B cell (primary cell): ENCODE measurements at regions not wholly inside any gene's neighbourhood (a gene's known extent, or its start where the extent isn't known, plus 50 kb on each side); places are given as distances from the start of the nearest gene placed in this dataset.

Source experiments
- ATAC-seq: fragments of 200-7000 bp; cut with Tn5 transposase; one replicate; pipeline ENCODE4 v1.10.0; 2021; ENCODE audit warnings: low read depth, mild to moderate bottlenecking, moderate number of reproducible peaks, moderate library complexity
- CTCF ChIA-PET: fragments of 350-600 bp; sonication (Branson Sonifier 250); formaldehyde crosslinking; loops from one replicate; lab custom pipeline; 2021; ENCODE audit warnings: antibody characterized with exemption, inconsistent platforms; lab: Charles Lee
- POLR2A ChIA-PET: fragments of 350-600 bp; sonication (Branson Sonifier 250); formaldehyde crosslinking; loops from one replicate; lab custom pipeline; 2021; ENCODE audit warnings: antibody characterized with exemption; lab: Charles Lee
- DNase-seq: peaks from one replicate; pipeline ENCODE4 v3.0.0; 2013
- H2AFZ ChIP-seq: 2 replicates; pipeline ENCODE4 v1.6.1; 2012; ENCODE audit warnings: mild to moderate bottlenecking, low read depth, low read length; ENCODE audit not compliant: insufficient read depth, poor library complexity, severe bottlenecking
- H3K27ac ChIP-seq, 2 donors: 1 replicate in 1 of 2; 2 replicates in 1 of 2; pipeline ENCODE4 v1.5.1; 2012 to 2013; ENCODE audit warnings: low read length in 2 of 2, mild to moderate bottlenecking in 2 of 2, moderate library complexity in 1 of 2
- H3K27me3 ChIP-seq, 4 experiments: fragments of 200-600 bp in 1 of 4; sonication (generic) in 1 of 4; replicated peaks in 1 of 4; 1 replicate in 2 of 4; 2 replicates in 2 of 4; pipeline versions ENCODE4 v1.6.1 to v1.7.0; 2013 to 2016; ENCODE audit warnings: low read length in 3 of 4, mild to moderate bottlenecking in 2 of 4, mixed read lengths in 1 of 4, moderate library complexity in 1 of 4; ENCODE audit not compliant: insufficient read depth in 4 of 4, control insufficient read depth in 3 of 4; ENCODE audit errors: control extremely low read depth in 1 of 4
- H3K36me3 ChIP-seq, 2 experiments: replicated peaks in 1 of 2; 1 replicate in 1 of 2; 2 replicates in 1 of 2; pipeline versions ENCODE4 v1.6.1 to v1.7.1; 2013; ENCODE audit warnings: low read length in 1 of 2; ENCODE audit not compliant: insufficient read depth in 2 of 2, control insufficient read depth in 1 of 2; ENCODE audit errors: control extremely low read depth in 1 of 2, extremely low read depth in 1 of 2
- H3K4me1 ChIP-seq, 2 donors: fragments of 200-600 bp in 1 of 2; sonication (generic) in 1 of 2; 1 replicate in 1 of 2; 2 replicates in 1 of 2; pipeline versions ENCODE4 v1.5.1 to v1.6.1; 2013 to 2017; ENCODE audit warnings: low read length in 2 of 2; ENCODE audit not compliant: control insufficient read depth in 2 of 2, insufficient read depth in 2 of 2
- H3K4me2 ChIP-seq: replicated peaks from 2 replicates; pipeline ENCODE3; 2012; ENCODE audit warnings: mild to moderate bottlenecking, low read depth, low read length; ENCODE audit not compliant: poor library complexity, severe bottlenecking
- H3K4me3 ChIP-seq, 5 experiments: fragments of 200-600 bp in 1 of 5; sonication (generic) in 1 of 5; 1 replicate in 3 of 5; 2 replicates in 2 of 5; pipeline versions ENCODE4 v1.5.1 to v1.7.0; 2011 to 2016; ENCODE audit warnings: low read length in 4 of 5, mild to moderate bottlenecking in 4 of 5, low read depth in 2 of 5, control low read depth in 1 of 5, moderate library complexity in 1 of 5; ENCODE audit not compliant: insufficient read depth in 1 of 5; ENCODE audit errors: control extremely low read depth in 1 of 5, extremely low read depth in 1 of 5
- H3K79me2 ChIP-seq: fragments of 200-600 bp; sonication (generic); one replicate; pipeline ENCODE4 v1.6.0; 2016; ENCODE audit warnings: low read length; ENCODE audit not compliant: control insufficient read depth, insufficient read depth
- H3K9ac ChIP-seq: fragments of 200-600 bp; sonication (generic); 2 replicates; pipeline ENCODE4 v1.6.1; 2017; ENCODE audit warnings: mild to moderate bottlenecking, low read length, moderate library complexity
- H3K9me3 ChIP-seq, 3 donors: one replicate each; pipeline versions ENCODE4 v1.6.1 to v1.7.1; 2013; ENCODE audit warnings: low read length in 2 of 3; ENCODE audit not compliant: control insufficient read depth in 2 of 3, insufficient read depth in 1 of 3; ENCODE audit errors: control extremely low read depth in 1 of 3
- H4K20me1 ChIP-seq: 2 replicates; pipeline ENCODE4 v1.6.0; 2012; ENCODE audit warnings: mild to moderate bottlenecking, low read length; ENCODE audit not compliant: insufficient read depth, control insufficient read depth, poor library complexity, severe bottlenecking
- H3K27ac Mint-ChIP-seq: one replicate; pipeline ENCODE4 v1.8.0; 2021; ENCODE audit warnings: mixed read lengths
- H3K27me3 Mint-ChIP-seq: one replicate; pipeline ENCODE4 v1.8.0; 2021; ENCODE audit warnings: mixed read lengths
- H3K4me1 Mint-ChIP-seq: one replicate; pipeline ENCODE4 v1.8.0; 2021; ENCODE audit warnings: mixed read lengths
- H3K4me3 Mint-ChIP-seq: one replicate; pipeline ENCODE4 v1.8.0; 2021; ENCODE audit warnings: mixed read lengths
- H3K9me3 Mint-ChIP-seq: one replicate; pipeline ENCODE4 v1.8.0; 2022; ENCODE audit warnings: mixed read lengths; ENCODE audit not compliant: insufficient read depth
- EZH2 ChIP-seq: IDR thresholded peaks from 2 replicates; pipeline ENCODE4 v1.6.1; 2012; ENCODE audit warnings: borderline replicate concordance, low read depth, mild to moderate bottlenecking, moderate library complexity, low read length; ENCODE audit not compliant: insufficient read depth, poor library complexity, severe bottlenecking
- WGBS: methylation state at CpG from one replicate; pipeline ENCODE4 v1.1.5; 2013; ENCODE audit warnings: missing lambda C conversion rate; ENCODE audit not compliant: insufficient coverage; 5-methylcytosine and 5-hydroxymethylcytosine counted together
- intact Hi-C: fragments of 100-400 bp; cut with micrococcal nuclease; formaldehyde crosslinking; loops from one replicate; pipeline ENCODE4 v1.10.0; 2022
- TF ChIP-seq, protein P1 (sequence below): fragments of 200-600 bp; IDR thresholded peaks from one replicate; pipeline ENCODE4 v1.8.0; 2022; ENCODE audit warnings: antibody characterized with exemption, mild to moderate bottlenecking

DNA sequence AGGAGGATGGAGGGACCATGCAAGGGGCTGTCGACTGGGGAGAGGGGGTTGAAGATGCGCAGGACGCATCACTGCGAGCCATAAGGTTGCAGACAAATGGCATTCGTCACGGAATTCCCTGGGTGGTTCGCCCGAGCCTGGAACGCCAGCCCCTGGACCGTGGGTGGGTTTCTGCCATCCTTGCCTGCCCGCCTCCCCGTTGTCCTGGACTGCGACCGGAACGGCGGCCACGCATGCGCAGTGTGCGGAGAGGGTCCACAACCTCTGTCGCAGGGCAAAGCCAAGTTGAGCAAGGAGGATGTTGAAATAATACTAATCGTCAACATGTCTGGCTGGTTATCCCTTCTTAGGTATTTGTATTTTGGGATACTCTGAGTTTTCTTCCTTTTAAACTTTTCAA lies 932.2 kb downstream of the NLGN4Y start:
- H3K36me3 ChIP-seq = no peaks in the 10 kb centered on the region

DNA sequence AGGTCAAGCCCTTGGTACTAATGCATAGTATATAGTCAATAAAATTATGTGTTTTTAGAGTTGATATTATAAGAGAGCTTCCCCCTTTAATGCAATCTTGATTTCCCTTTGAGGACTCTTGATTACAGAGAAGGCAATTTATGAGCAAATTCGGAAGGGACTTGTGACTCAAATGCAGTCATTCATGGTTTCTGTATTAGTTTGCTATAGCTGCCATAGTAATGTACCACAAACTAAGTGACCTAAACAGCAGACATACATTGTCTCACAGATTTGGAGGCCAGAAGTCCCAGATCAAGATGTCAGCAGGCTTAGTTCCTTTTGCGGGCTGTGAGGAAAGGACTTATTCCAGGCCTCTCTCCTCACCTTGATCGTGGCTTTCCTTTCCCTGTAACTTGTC lies 933.4 kb downstream of the NLGN4Y start:
- Mint-ChIP-seq H3K4me3 (no peak overlapping the region), H3K9me3 (no peaks in the 10 kb centered on the region), H3K4me1 (no peaks in the 10 kb centered on the region), H3K27me3 (no peaks in the 10 kb centered on the region), H3K27ac (no peak overlapping the region)
- Histone ChIP-seq H3K79me2 (no peaks in the 10 kb centered on the region), H3K4me1 (no peaks in the 10 kb centered on the region), H3K9ac (no peak overlapping the region), H3K27me3 (no peaks in the 10 kb centered on the region), H3K4me2 (no peak overlapping the region), H3K4me3 (no peak overlapping the region), H3K27ac (no peak overlapping the region), H3K36me3 (no peaks in the 10 kb centered on the region), H4K20me1 (no peaks in the 10 kb centered on the region), H2AFZ (no peak overlapping the region), H3K9me3 (peaks cover 0 to 8% (median 0%) of the 10 kb centered on the region in 3 donors)
- WGBS = no CpG with 5 or more reads among the region's 3 CpGs
- no peak for ATAC-seq
- no peak for TF ChIP-seq EZH2
- TF ChIP-seq, protein P1, sequence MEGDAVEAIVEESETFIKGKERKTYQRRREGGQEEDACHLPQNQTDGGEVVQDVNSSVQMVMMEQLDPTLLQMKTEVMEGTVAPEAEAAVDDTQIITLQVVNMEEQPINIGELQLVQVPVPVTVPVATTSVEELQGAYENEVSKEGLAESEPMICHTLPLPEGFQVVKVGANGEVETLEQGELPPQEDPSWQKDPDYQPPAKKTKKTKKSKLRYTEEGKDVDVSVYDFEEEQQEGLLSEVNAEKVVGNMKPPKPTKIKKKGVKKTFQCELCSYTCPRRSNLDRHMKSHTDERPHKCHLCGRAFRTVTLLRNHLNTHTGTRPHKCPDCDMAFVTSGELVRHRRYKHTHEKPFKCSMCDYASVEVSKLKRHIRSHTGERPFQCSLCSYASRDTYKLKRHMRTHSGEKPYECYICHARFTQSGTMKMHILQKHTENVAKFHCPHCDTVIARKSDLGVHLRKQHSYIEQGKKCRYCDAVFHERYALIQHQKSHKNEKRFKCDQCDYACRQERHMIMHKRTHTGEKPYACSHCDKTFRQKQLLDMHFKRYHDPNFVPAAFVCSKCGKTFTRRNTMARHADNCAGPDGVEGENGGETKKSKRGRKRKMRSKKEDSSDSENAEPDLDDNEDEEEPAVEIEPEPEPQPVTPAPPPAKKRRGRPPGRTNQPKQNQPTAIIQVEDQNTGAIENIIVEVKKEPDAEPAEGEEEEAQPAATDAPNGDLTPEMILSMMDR = no peak
- intact Hi-C loops = no loop called here
- POLR2A ChIA-PET = no interaction called here
- no peak for DNase-seq
- CTCF ChIA-PET = no interaction called here

More for the DNA sequence above, 932.2 kb downstream of the NLGN4Y start:
- no peak for TF ChIP-seq EZH2
- TF ChIP-seq, protein P1 = no peak
- H3K79me2 ChIP-seq = no peaks in the 10 kb centered on the region
- H3K9ac ChIP-seq = no peak overlapping the region
- Mint-ChIP-seq H3K27ac (no peak overlapping the region), H3K9me3 (no peaks in the 10 kb centered on the region), H3K4me3 (peak overlapping the region; percentile 53), H3K4me1 (no peaks in the 10 kb centered on the region), H3K27me3 (no peaks in the 10 kb centered on the region)
- peak overlapping the region in 1 of 5 experiments; percentile 11 for H3K4me3 ChIP-seq
- H2AFZ ChIP-seq = no peak overlapping the region
- intact Hi-C loops = no loop called here
- WGBS = 44% methylated on average over 12 of the region's 21 CpGs
- H3K27me3 ChIP-seq = no peaks in the 10 kb centered on the region
- no peak overlapping the region for H3K27ac ChIP-seq
- no peak overlapping the region for H3K4me2 ChIP-seq
- no peak for DNase-seq
- POLR2A ChIA-PET = no interaction called here
- no peak for ATAC-seq
- no peaks in the 10 kb centered on the region for H4K20me1 ChIP-seq
- no peaks in the 10 kb centered on the region for H3K4me1 ChIP-seq
- CTCF ChIA-PET = no interaction called here
- H3K9me3 ChIP-seq = peaks cover 0 to 8% (median 0%) of the 10 kb centered on the region in 3 donors
